Central memory CD8-positive, alpha-beta T cell (primary cell): ENCODE measurements at regions not wholly inside any gene's neighbourhood (a gene's known extent, or its start where the extent isn't known, plus 50 kb on each side); places are given as distances from the start of the nearest gene placed in this dataset.

Experiments
- ATAC-seq: fragments of 150-1000 bp; cut with Tn5 transposase; replicated peaks from 2 replicates; pipeline ENCODE4 v1.10.0; 2022; ENCODE audit warnings: mild to moderate bottlenecking, moderate FRiP score, moderate number of reproducible peaks; ENCODE audit not compliant: poor library complexity, severe bottlenecking; ENCODE audit errors: extremely low read depth
- DNase-seq, 2 donors: peaks; one replicate each; pipeline ENCODE4 v3.0.0; 2021; ENCODE audit warnings: low spot score in 2 of 2
- H3K27ac Mint-ChIP-seq: one replicate; pipeline ENCODE4 v1.8.0; 2022; ENCODE audit warnings: low read depth, mild to moderate bottlenecking, moderate library complexity, mixed read lengths
- H3K27me3 Mint-ChIP-seq: one replicate; pipeline ENCODE4 v1.8.0; 2022; ENCODE audit warnings: mixed read lengths
- H3K36me3 Mint-ChIP-seq: one replicate; pipeline ENCODE4 v1.8.0; 2022; ENCODE audit warnings: mild to moderate bottlenecking, moderate library complexity, mixed read lengths; ENCODE audit not compliant: insufficient read depth
- H3K4me1 Mint-ChIP-seq: one replicate; pipeline ENCODE4 v1.8.0; 2022; ENCODE audit warnings: mixed read lengths
- H3K4me3 Mint-ChIP-seq: one replicate; pipeline ENCODE4 v1.8.0; 2022; ENCODE audit warnings: mild to moderate bottlenecking, moderate library complexity, mixed read lengths
- H3K9me3 Mint-ChIP-seq: one replicate; pipeline ENCODE4 v1.8.0; 2022; ENCODE audit warnings: mixed read lengths

GRCh38 chr5:18008940-18009339, 374.7 kb downstream of the TAF11L14 start:
- H3K4me3 Mint-ChIP-seq, result no peak overlapping the region
- ATAC-seq (no peak), DNase-seq (no peak)
- peaks cover 14% of the 10 kb centered on the region for H3K9me3 Mint-ChIP-seq
- H3K4me1 Mint-ChIP-seq, result no peaks in the 10 kb centered on the region
- no peak overlapping the region for H3K27ac Mint-ChIP-seq
- H3K27me3 Mint-ChIP-seq, result no peaks in the 10 kb centered on the region
- peaks cover 1% of the 10 kb centered on the region for H3K36me3 Mint-ChIP-seq

GRCh38 chr5:18010053-18010452, 375.8 kb downstream of the TAF11L14 start:
- peaks cover 14% of the 10 kb centered on the region for H3K9me3 Mint-ChIP-seq
- no peak overlapping the region for H3K27ac Mint-ChIP-seq
- H3K4me3 Mint-ChIP-seq, result no peak overlapping the region
- no peaks in the 10 kb centered on the region for H3K27me3 Mint-ChIP-seq
- ATAC-seq (no peak), DNase-seq (no peak)
- no peaks in the 10 kb centered on the region for H3K4me1 Mint-ChIP-seq
- H3K36me3 Mint-ChIP-seq, result peaks cover 1% of the 10 kb centered on the region

- no peak for DNase-seq
- H3K4me3 Mint-ChIP-seq, result no peak overlapping the region
- no peaks in the 10 kb centered on the region for H3K36me3 Mint-ChIP-seq
- H3K27ac Mint-ChIP-seq, result no peak overlapping the region
- H3K4me1 Mint-ChIP-seq, result no peaks in the 10 kb centered on the region
- H3K9me3 Mint-ChIP-seq, result peaks cover 31% of the 10 kb centered on the region
- no peak for ATAC-seq
- H3K27me3 Mint-ChIP-seq, result no peaks in the 10 kb centered on the region
Measured at GRCh38 chr5:18018472-18018871, 384.2 kb downstream of the TAF11L14 start.

GRCh38 chr5:18023275-18023674, 389.0 kb downstream of the TAF11L14 start:
- Mint-ChIP-seq H3K4me3 (no peak overlapping the region), H3K36me3 (no peaks in the 10 kb centered on the region), H3K27ac (no peak overlapping the region), H3K4me1 (no peaks in the 10 kb centered on the region), H3K27me3 (no peaks in the 10 kb centered on the region), H3K9me3 (peaks cover 31% of the 10 kb centered on the region)
- DNase-seq, result no peak
- ATAC-seq, result no peak

GRCh38 chr5:18023986-18024385, 389.7 kb downstream of the TAF11L14 start:
- DNase-seq (no peak), ATAC-seq (no peak)
- H3K9me3 Mint-ChIP-seq, result peaks cover 23% of the 10 kb centered on the region
- H3K27me3 Mint-ChIP-seq, result no peaks in the 10 kb centered on the region
- H3K36me3 Mint-ChIP-seq, result no peaks in the 10 kb centered on the region
- H3K4me3 Mint-ChIP-seq, result no peak overlapping the region
- no peak overlapping the region for H3K27ac Mint-ChIP-seq
- no peaks in the 10 kb centered on the region for H3K4me1 Mint-ChIP-seq

GRCh38 chr5:18024542-18024941, 390.3 kb downstream of the TAF11L14 start:
- Mint-ChIP-seq H3K36me3 (no peaks in the 10 kb centered on the region), H3K4me1 (no peaks in the 10 kb centered on the region), H3K27ac (no peak overlapping the region), H3K27me3 (no peaks in the 10 kb centered on the region), H3K9me3 (peaks cover 22% of the 10 kb centered on the region), H3K4me3 (no peak overlapping the region)
- DNase-seq, result no peak
- no peak for ATAC-seq

GRCh38 chr5:18027241-18027867, 393.1 kb downstream of the TAF11L14 start:
- no peak for DNase-seq
- Mint-ChIP-seq H3K27ac (no peak overlapping the region), H3K27me3 (no peaks in the 10 kb centered on the region), H3K36me3 (no peaks in the 10 kb centered on the region), H3K4me1 (no peaks in the 10 kb centered on the region), H3K9me3 (peaks cover 16% of the 10 kb centered on the region), H3K4me3 (no peak overlapping the region)
- ATAC-seq, result no peak

GRCh38 chr5:18028036-18028435, 393.8 kb downstream of the TAF11L14 start:
- H3K36me3 Mint-ChIP-seq, result no peaks in the 10 kb centered on the region
- no peak overlapping the region for H3K4me3 Mint-ChIP-seq
- DNase-seq (no peak), ATAC-seq (no peak)
- H3K4me1 Mint-ChIP-seq, result no peaks in the 10 kb centered on the region
- H3K27me3 Mint-ChIP-seq, result no peaks in the 10 kb centered on the region
- H3K9me3 Mint-ChIP-seq, result peaks cover 16% of the 10 kb centered on the region
- H3K27ac Mint-ChIP-seq, result no peak overlapping the region

- H3K4me1 Mint-ChIP-seq, result no peaks in the 10 kb centered on the region
- peaks cover 7% of the 10 kb centered on the region for H3K9me3 Mint-ChIP-seq
- no peak overlapping the region for H3K4me3 Mint-ChIP-seq
- DNase-seq, result no peak
- no peak for ATAC-seq
- H3K27ac Mint-ChIP-seq, result no peak overlapping the region
- H3K36me3 Mint-ChIP-seq, result no peaks in the 10 kb centered on the region
- H3K27me3 Mint-ChIP-seq, result no peaks in the 10 kb centered on the region
Measured at GRCh38 chr5:18032744-18033143, 398.5 kb downstream of the TAF11L14 start.

- H3K4me1 Mint-ChIP-seq, result no peaks in the 10 kb centered on the region
- ATAC-seq (no peak), DNase-seq (no peak)
- no peak overlapping the region for H3K4me3 Mint-ChIP-seq
- no peaks in the 10 kb centered on the region for H3K27me3 Mint-ChIP-seq
- H3K27ac Mint-ChIP-seq, result no peak overlapping the region
- no peaks in the 10 kb centered on the region for H3K36me3 Mint-ChIP-seq
- H3K9me3 Mint-ChIP-seq, result peaks cover 7% of the 10 kb centered on the region
Measured at GRCh38 chr5:18036531-18036930, 402.3 kb downstream of the TAF11L14 start.

- DNase-seq, result no peak
- ATAC-seq, result no peak
- Mint-ChIP-seq H3K27ac (no peak overlapping the region), H3K4me3 (no peak overlapping the region), H3K27me3 (no peaks in the 10 kb centered on the region), H3K4me1 (no peaks in the 10 kb centered on the region), H3K9me3 (no peaks in the 10 kb centered on the region), H3K36me3 (no peaks in the 10 kb centered on the region)
Measured at GRCh38 chr5:18037718-18038117, 403.5 kb downstream of the TAF11L14 start.

GRCh38 chr5:18043344-18043743, 409.1 kb downstream of the TAF11L14 start:
- ATAC-seq, result no peak
- peaks cover 5% of the 10 kb centered on the region for H3K9me3 Mint-ChIP-seq
- no peaks in the 10 kb centered on the region for H3K36me3 Mint-ChIP-seq
- H3K27ac Mint-ChIP-seq, result no peak overlapping the region
- no peaks in the 10 kb centered on the region for H3K27me3 Mint-ChIP-seq
- no peaks in the 10 kb centered on the region for H3K4me1 Mint-ChIP-seq
- no peak for DNase-seq
- no peak overlapping the region for H3K4me3 Mint-ChIP-seq

GRCh38 chr5:18048449-18048848, 414.2 kb downstream of the TAF11L14 start:
- Mint-ChIP-seq H3K36me3 (no peaks in the 10 kb centered on the region), H3K27ac (no peak overlapping the region)

More at GRCh38 chr5:18048449-18048848, 414.2 kb downstream of the TAF11L14 start:
- H3K4me3 Mint-ChIP-seq, result no peak overlapping the region
- DNase-seq (no peak), ATAC-seq (no peak)
- H3K9me3 Mint-ChIP-seq, result peaks cover 21% of the 10 kb centered on the region
- no peaks in the 10 kb centered on the region for H3K27me3 Mint-ChIP-seq
- no peaks in the 10 kb centered on the region for H3K4me1 Mint-ChIP-seq
